H1 (cell line): ENCODE measurements at regions not wholly inside any gene's neighbourhood (a gene's known extent, or its start where the extent isn't known, plus 50 kb on each side); places are given as distances from the start of the nearest gene placed in this dataset.

Experiments used
- CTCF ChIA-PET: fragments of 300-600 bp; sonication (Branson Sonifier 250); formaldehyde crosslinking; loops from one replicate; lab custom pipeline; 2021; ENCODE audit not compliant: partially characterized antibody; lab: Charles Lee
- POLR2A ChIA-PET: fragments of 300-600 bp; sonication (Branson Sonifier 250); formaldehyde crosslinking; loops from one replicate; lab custom pipeline; 2021; ENCODE audit warnings: inconsistent platforms; ENCODE audit not compliant: partially characterized antibody; lab: Charles Lee
- DNase-seq, 2 experiments: peaks; one replicate each; pipeline versions ENCODE4 v3.0.0 to v3.0.0-alpha.2; 2010 to 2022; ENCODE audit warnings: low spot score in 2 of 2, low read depth in 1 of 2, mixed read lengths in 1 of 2
- FAIRE-seq: peaks from 2 replicates; lab custom pipeline; 2011; peaks lifted over from hg19 to GRCh38; lab: Jason Lieb, UNC
- H2AFZ ChIP-seq: 2 replicates; pipeline ENCODE4 v1.8.1; 2012; ENCODE audit warnings: low read length, inconsistent platforms
- H2AK5ac ChIP-seq: 2 replicates; pipeline ENCODE4 v1.6.1; 2013; ENCODE audit warnings: low read depth, low read length
- H2BK120ac ChIP-seq: replicated peaks from 2 replicates; pipeline ENCODE3; 2013; ENCODE audit warnings: low read depth, low read length, inconsistent platforms
- H2BK12ac ChIP-seq: 2 replicates; pipeline ENCODE4 v1.6.1; 2013; ENCODE audit warnings: low read depth, low read length
- H2BK15ac ChIP-seq: 2 replicates; pipeline ENCODE4 v1.6.1; 2013; ENCODE audit warnings: low read length
- H2BK20ac ChIP-seq: 2 replicates; pipeline ENCODE4 v1.6.1; 2013; ENCODE audit warnings: low read length
- H2BK5ac ChIP-seq: 2 replicates; pipeline ENCODE4 v1.6.1; 2013; ENCODE audit warnings: low read depth, low read length
- H3K14ac ChIP-seq: 2 replicates; pipeline ENCODE4 v1.6.1; 2013; ENCODE audit warnings: inconsistent platforms; ENCODE audit not compliant: insufficient read length
- H3K18ac ChIP-seq: 2 replicates; pipeline ENCODE4 v1.6.1; 2013; ENCODE audit warnings: low read length; ENCODE audit errors: extremely low read depth
- H3K23ac ChIP-seq: 2 replicates; pipeline ENCODE4 v1.6.1; 2013; ENCODE audit warnings: inconsistent platforms; ENCODE audit not compliant: insufficient read length
- H3K23me2 ChIP-seq: 2 replicates; pipeline ENCODE4 v1.6.1; 2013; ENCODE audit warnings: low read depth, low read length
- H3K27ac ChIP-seq: 2 replicates; pipeline ENCODE4 v1.6.1; 2011; ENCODE audit warnings: low read depth, low read length, inconsistent platforms
- H3K27me3 ChIP-seq, 4 experiments: replicated peaks in 1 of 4; 1 replicate in 1 of 4; 2 replicates in 3 of 4; pipeline versions ENCODE4 v1.6.1 to v1.8.1; 2011 to 2013; ENCODE audit warnings: low read length in 3 of 4, mild to moderate bottlenecking in 3 of 4, inconsistent platforms in 2 of 4, mixed read lengths in 2 of 4, moderate library complexity in 1 of 4; ENCODE audit not compliant: control insufficient read depth in 3 of 4, insufficient read depth in 3 of 4; ENCODE audit errors: extremely low read depth in 1 of 4
- H3K36me3 ChIP-seq, 4 experiments: 2 replicates each; pipeline versions ENCODE4 v1.6.1 to v1.8.1; 2011 to 2013; ENCODE audit warnings: mild to moderate bottlenecking in 4 of 4, low read length in 3 of 4, moderate library complexity in 2 of 4, control low read depth in 1 of 4, inconsistent platforms in 1 of 4; ENCODE audit not compliant: insufficient read depth in 4 of 4, control insufficient read depth in 2 of 4
- H3K4ac ChIP-seq: replicated peaks from 2 replicates; pipeline ENCODE3; 2013; ENCODE audit warnings: low read length, low read depth, mixed read lengths, inconsistent platforms; ENCODE audit not compliant: insufficient read length
- H3K4me1 ChIP-seq, 4 experiments: replicated peaks in 1 of 4; 1 replicate in 1 of 4; 2 replicates in 3 of 4; pipeline versions ENCODE4 v1.6.1 to v1.8.1; 2011 to 2013; ENCODE audit warnings: low read length in 3 of 4, inconsistent platforms in 2 of 4, mixed read lengths in 1 of 4; ENCODE audit not compliant: insufficient read depth in 4 of 4, control insufficient read depth in 3 of 4
- H3K4me2 ChIP-seq, 2 experiments: 2 replicates each; pipeline versions ENCODE4 v1.6.1 to v1.8.1; 2011 to 2013; ENCODE audit warnings: low read depth in 2 of 2, low read length in 2 of 2, control low read depth in 1 of 2, inconsistent platforms in 1 of 2, mild to moderate bottlenecking in 1 of 2; ENCODE audit not compliant: insufficient read depth in 1 of 2
- H3K4me3 ChIP-seq, 4 experiments: fragments of 200-600, 300-600 bp in 1 of 4; sonication (generic), shearing (Covaris generic), sonication (Bioruptor Twin) in 1 of 4; 2 replicates each; pipeline versions ENCODE4 v1.5.1 to v1.8.1; 2011 to 2016; ENCODE audit warnings: low read length in 4 of 4, low read depth in 3 of 4, control low read depth in 2 of 4, inconsistent platforms in 2 of 4, mild to moderate bottlenecking in 2 of 4, mixed read lengths in 1 of 4, moderate library complexity in 1 of 4; ENCODE audit not compliant: insufficient read depth in 2 of 4; ENCODE audit errors: extremely low read depth in 1 of 4
- H3K56ac ChIP-seq: replicated peaks from 2 replicates; pipeline ENCODE3; 2013; ENCODE audit warnings: low read depth, mild to moderate bottlenecking, mixed read lengths, low read length, inconsistent platforms; ENCODE audit not compliant: insufficient read length
- H3K79me1 ChIP-seq: 2 replicates; pipeline ENCODE4 v1.6.1; 2013; ENCODE audit warnings: low read depth, low read length, control low read depth
- H3K79me2 ChIP-seq, 2 experiments: 2 replicates each; pipeline versions ENCODE4 v1.6.1 to v1.8.1; 2012 to 2013; ENCODE audit warnings: low read length in 2 of 2, mild to moderate bottlenecking in 2 of 2, inconsistent platforms in 1 of 2; ENCODE audit not compliant: insufficient read depth in 2 of 2, control insufficient read depth in 1 of 2
- H3K9ac ChIP-seq, 4 experiments: replicated peaks in 1 of 4; 1 replicate in 1 of 4; 2 replicates in 3 of 4; pipeline versions ENCODE4 v1.6.1 to v1.8.1; 2011 to 2013; ENCODE audit warnings: low read depth in 3 of 4, low read length in 3 of 4, control low read depth in 2 of 4, mild to moderate bottlenecking in 2 of 4, moderate library complexity in 2 of 4, inconsistent platforms in 1 of 4; ENCODE audit errors: extremely low read depth in 1 of 4
- H3K9me3 ChIP-seq, 2 experiments: 2 replicates each; pipeline versions ENCODE4 v1.6.1 to v1.8.1; 2012 to 2013; ENCODE audit warnings: mild to moderate bottlenecking in 2 of 2, moderate library complexity in 2 of 2, control low read depth in 1 of 2, inconsistent platforms in 1 of 2, low read depth in 1 of 2, low read length in 1 of 2, mixed read lengths in 1 of 2; ENCODE audit not compliant: insufficient read depth in 2 of 2
- H4K20me1 ChIP-seq, 2 experiments: replicated peaks in 1 of 2; 2 replicates each; pipeline versions ENCODE3 to v1.8.1; 2011 to 2013; ENCODE audit warnings: inconsistent platforms in 2 of 2, low read length in 2 of 2, mild to moderate bottlenecking in 1 of 2; ENCODE audit not compliant: insufficient read depth in 2 of 2, control insufficient read depth in 1 of 2
- H4K5ac ChIP-seq: 2 replicates; pipeline ENCODE4 v1.6.1; 2013; ENCODE audit warnings: low read length, low read depth, mixed read lengths, inconsistent platforms; ENCODE audit not compliant: insufficient read length
- H4K8ac ChIP-seq: 2 replicates; pipeline ENCODE4 v1.8.0; 2013; ENCODE audit warnings: mild to moderate bottlenecking, moderate library complexity, low read length, inconsistent platforms; ENCODE audit not compliant: insufficient read depth; ENCODE audit errors: extremely low read depth
- H4K91ac ChIP-seq: replicated peaks from 2 replicates; pipeline ENCODE3; 2013; ENCODE audit warnings: low read length, mixed read lengths, inconsistent platforms; ENCODE audit not compliant: insufficient read length
- CHD2 ChIP-seq: IDR thresholded peaks from 2 replicates; pipeline ENCODE4 v1.6.1; 2012; ENCODE audit warnings: low read length, improper control_type of control experiment
- CTCF ChIP-seq, 3 experiments: IDR thresholded peaks; 1 replicate in 2 of 3; 2 replicates in 1 of 3; pipeline versions ENCODE4 v1.5.1 to v1.6.1; 2011; ENCODE audit warnings: low read length in 3 of 3, mild to moderate bottlenecking in 3 of 3, inconsistent platforms in 2 of 3, low read depth in 1 of 3, moderate library complexity in 1 of 3; ENCODE audit not compliant: insufficient read depth in 1 of 3; ENCODE audit errors: control extremely low read depth in 1 of 3
- HDAC2 ChIP-seq, 2 experiments: fragments of 300-600 bp in 1 of 2; sonication (generic) in 1 of 2; IDR thresholded peaks; 2 replicates each; pipeline ENCODE4 v1.6.1; 2011 to 2012; ENCODE audit warnings: low read depth in 2 of 2, low read length in 2 of 2, mild to moderate bottlenecking in 2 of 2, moderate library complexity in 2 of 2, borderline replicate concordance in 1 of 2, inconsistent platforms in 1 of 2
- NANOG ChIP-seq: IDR thresholded peaks from 2 replicates; pipeline ENCODE4 v1.6.1; 2011; ENCODE audit warnings: low read length, low read depth, mild to moderate bottlenecking, inconsistent platforms; ENCODE audit not compliant: insufficient read depth, poor library complexity, severe bottlenecking
- PHF8 ChIP-seq: fragments of 200-600 bp; sonication (generic); conservative IDR thresholded peaks from 2 replicates; pipeline ENCODE4 v1.7.1; 2012; ENCODE audit warnings: low read depth, mild to moderate bottlenecking, inconsistent platforms, low read length, moderate library complexity
- RFX5 ChIP-seq: IDR thresholded peaks from 2 replicates; pipeline ENCODE4 v1.6.1; 2011; ENCODE audit warnings: low read depth, low read length, improper control_type of control experiment, borderline replicate concordance
- SP1 ChIP-seq: IDR thresholded peaks from 2 replicates; pipeline ENCODE4 v1.6.1; 2011; ENCODE audit warnings: low read depth, low read length
- SP4 ChIP-seq: IDR thresholded peaks from 2 replicates; pipeline ENCODE4 v1.6.1; 2012; ENCODE audit warnings: low read length, inconsistent platforms
- WGBS, 2 experiments: shearing (Covaris generic) in 1 of 2; methylation state at CpG; one replicate each; pipeline versions ENCODE4 v1.1.6 to v1.1.7; 2013 to 2015; ENCODE audit warnings: low lambda C conversion rate in 2 of 2, mixed read lengths in 2 of 2, inconsistent platforms in 1 of 2, low coverage in 1 of 2, missing lambda C conversion rate in 1 of 2; ENCODE audit not compliant: insufficient replicate concordance in 2 of 2, insufficient coverage in 1 of 2, insufficient read length in 1 of 2; ENCODE audit errors: extremely low coverage in 1 of 2, missing lambda C conversion rate in 1 of 2; 5-methylcytosine and 5-hydroxymethylcytosine counted together
- TF ChIP-seq, protein P1 (sequence below): IDR thresholded peaks from 2 replicates; pipeline ENCODE4 v1.6.1; 2012; ENCODE audit warnings: inconsistent platforms

DNA sequence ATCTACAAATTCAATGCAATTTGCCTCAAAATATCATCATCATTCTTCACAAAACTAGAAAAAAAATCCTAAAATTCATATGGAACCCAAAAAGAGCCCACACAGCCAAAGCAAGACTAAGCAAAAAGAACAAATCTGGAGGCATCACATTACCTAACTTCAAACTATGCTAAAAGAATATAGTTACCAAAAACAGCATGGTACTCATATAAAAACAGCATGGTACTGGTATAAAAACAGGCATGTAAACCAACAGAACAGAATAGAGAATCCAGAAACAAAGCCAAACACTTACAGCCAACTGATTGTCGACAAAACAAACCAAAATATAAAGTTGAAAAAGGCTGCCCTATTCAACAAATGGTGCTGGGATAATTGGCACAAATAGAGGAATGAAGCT is 278.1 kb downstream of the TPBG start:
- no peaks in the 10 kb centered on the region for H3K23me2 ChIP-seq
- H3K79me1 ChIP-seq = no peaks in the 10 kb centered on the region
- no peak overlapping the region for H3K4ac ChIP-seq
- H2BK12ac ChIP-seq = no peak overlapping the region
- H2BK120ac ChIP-seq = no peak overlapping the region
- H3K79me2 ChIP-seq = no peaks in the 10 kb centered on the region
- no peak overlapping the region for H2AK5ac ChIP-seq
- no peaks in the 10 kb centered on the region for H4K20me1 ChIP-seq
- no peak overlapping the region for H3K4me2 ChIP-seq
- TF ChIP-seq CHD2 = no peak
- TF ChIP-seq, protein P1, sequence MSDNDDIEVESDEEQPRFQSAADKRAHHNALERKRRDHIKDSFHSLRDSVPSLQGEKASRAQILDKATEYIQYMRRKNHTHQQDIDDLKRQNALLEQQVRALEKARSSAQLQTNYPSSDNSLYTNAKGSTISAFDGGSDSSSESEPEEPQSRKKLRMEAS = no peak
- no peak for TF ChIP-seq RFX5
- no peak for TF ChIP-seq NANOG
- TF ChIP-seq SP1 = no peak
- no peak for TF ChIP-seq SP4
- TF ChIP-seq PHF8 = no peak
- no peak for TF ChIP-seq HDAC2 (IDR thresholded peaks at IDR 0.05; ENCODE audit: borderline replicate concordance in 1 of 2, low read depth in 2 of 2, low read length in 2 of 2)
- no peak for TF ChIP-seq CTCF (IDR thresholded peaks at IDR 0.05; ENCODE audit: control extremely low read depth in 1 of 3, insufficient read depth in 1 of 3, low read depth in 1 of 3, low read length in 3 of 3)
- H3K4me3 ChIP-seq = no peak overlapping the region
- H3K36me3 ChIP-seq = no peaks in the 10 kb centered on the region
- H4K5ac ChIP-seq = no peak overlapping the region
- H3K4me1 ChIP-seq = no peaks in the 10 kb centered on the region
- CTCF ChIA-PET = no interaction called here
- FAIRE-seq (no peak), DNase-seq (no peak)
- POLR2A ChIA-PET = no interaction called here
- no peak overlapping the region for H4K8ac ChIP-seq
- H3K14ac ChIP-seq = no peak overlapping the region
- no peak overlapping the region for H3K27ac ChIP-seq
- no peak overlapping the region for H3K56ac ChIP-seq
- H3K9ac ChIP-seq = no peak overlapping the region
- no peak overlapping the region for H2BK20ac ChIP-seq
- H2AFZ ChIP-seq = no peak overlapping the region
- no peak overlapping the region for H2BK5ac ChIP-seq
- no peaks in the 10 kb centered on the region for H3K9me3 ChIP-seq
- H3K27me3 ChIP-seq = no peaks in the 10 kb centered on the region
- H3K23ac ChIP-seq = no peak overlapping the region
- 100% methylated on average over 1 of the region's 1 CpG; no CpG with 5 or more reads in 1 of the 2 experiments for WGBS, 2 experiments
- no peak overlapping the region for H4K91ac ChIP-seq
- no peak overlapping the region for H2BK15ac ChIP-seq
- no peak overlapping the region for H3K18ac ChIP-seq
